ENCODE measurements at regions not wholly inside any gene's neighbourhood (a gene's known extent, or its start where the extent isn't known, plus 50 kb on each side); places are given as distances from the start of the nearest gene placed in this dataset.
A peak's percentile ranks its signal among the peaks of the same experiment; 100 is the strongest.
"Not testable (repeated sequence)": the region's sequence is repeated elsewhere in the genome, so short reads cannot be mapped to it uniquely, and the experiment has no call there.

DNA sequence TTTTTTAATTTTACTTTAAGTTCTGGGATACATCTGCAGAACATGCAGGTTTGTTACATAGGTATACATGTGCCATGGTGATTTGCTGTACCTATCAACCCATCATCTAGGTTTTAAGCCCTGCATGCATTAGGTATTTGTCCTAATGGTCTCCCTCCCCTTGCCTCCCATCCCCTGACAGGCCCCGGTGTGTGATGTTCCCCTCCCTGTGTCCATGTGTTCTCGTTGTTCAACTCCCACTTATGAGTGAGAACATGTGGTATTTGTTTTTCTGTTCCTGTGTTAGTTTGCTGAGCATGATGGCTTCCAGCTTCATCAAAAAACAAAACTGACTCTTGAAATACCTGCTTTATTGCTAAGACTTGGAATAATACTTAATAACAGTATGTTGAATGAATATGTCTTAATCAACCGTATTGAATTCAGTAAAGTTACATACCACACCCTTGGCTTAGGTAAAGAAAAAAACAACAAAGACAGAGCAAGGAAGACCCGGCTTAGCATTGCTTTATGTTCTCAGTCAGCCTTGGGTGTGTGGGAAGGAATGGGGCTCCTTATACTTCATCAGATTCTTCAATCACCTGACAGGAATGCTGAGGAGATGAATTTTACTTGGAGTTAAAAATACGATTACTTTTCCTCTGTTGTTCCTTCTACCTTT lies 141.3 kb downstream of the TMEM200A start:
- H2BK12ac ChIP-seq (ENCODE audit: low read length in 2 of 2); H2BK120ac ChIP-seq (ENCODE audit: low read depth, low read length); H3K4me1 ChIP-seq (ENCODE audit: control insufficient read depth, insufficient read depth, low read depth, low read length); H3K23ac ChIP-seq (ENCODE audit: low read length in 2 of 2); DNase-seq; H2AFZ ChIP-seq (ENCODE audit: low read depth, low read length); H3K79me1 ChIP-seq (replicated peaks; ENCODE audit: low read length, poor library complexity, severe bottlenecking); H2BK5ac ChIP-seq (ENCODE audit: low read depth, low read length, poor library complexity, severe bottlenecking); H3K27me3 ChIP-seq (ENCODE audit: control insufficient read depth in 1 of 2, insufficient read depth in 1 of 2, low read length in 2 of 2); H4K8ac ChIP-seq (ENCODE audit: low read length); H3K14ac ChIP-seq (ENCODE audit: low read length in 2 of 2); H4K91ac ChIP-seq (ENCODE audit: low read length); H3K27ac ChIP-seq (ENCODE audit: low read length, poor library complexity, severe bottlenecking); H3K18ac ChIP-seq (ENCODE audit: low read depth in 1 of 2, low read length in 2 of 2); H3K4me2 ChIP-seq (ENCODE audit: low read length, poor library complexity, severe bottlenecking); H2AK5ac ChIP-seq (ENCODE audit: low read length, severe bottlenecking); H3K36me3 ChIP-seq (ENCODE audit: control insufficient read depth in 1 of 2, insufficient read depth in 2 of 2, low read depth in 1 of 2, low read length in 2 of 2); H3K9me3 ChIP-seq (ENCODE audit: control insufficient read depth, low read length); H3K4ac ChIP-seq (ENCODE audit: low read depth in 1 of 2, low read length in 2 of 2); H2BK15ac ChIP-seq (ENCODE audit: low read depth, poor library complexity, severe bottlenecking): not testable (repeated sequence)
- Histone ChIP-seq H3K4me3 (ENCODE audit: insufficient read depth in 1 of 2, low read depth in 1 of 2, low read length in 2 of 2) (peak overlapping the region in 1 of 2 experiments; percentile 3), H3K9ac (ENCODE audit: low read length) (peak overlapping the region; percentile 63)
- WGBS = 92% methylated on average over 2 of the region's 5 CpGs

- Histone ChIP-seq H3K23ac (ENCODE audit: low read length in 2 of 2) (no peak overlapping the region), H3K27ac (ENCODE audit: low read length, poor library complexity, severe bottlenecking) (no peak overlapping the region), H2BK5ac (ENCODE audit: low read depth, low read length, poor library complexity, severe bottlenecking) (no peak overlapping the region), H3K9me3 (ENCODE audit: control insufficient read depth, low read length) (no peaks in the 10 kb centered on the region), H2BK12ac (ENCODE audit: low read length in 2 of 2) (no peak overlapping the region), H3K79me1 (replicated peaks; ENCODE audit: low read length, poor library complexity, severe bottlenecking) (no peaks in the 10 kb centered on the region), H3K4me3 (ENCODE audit: insufficient read depth in 1 of 2, low read depth in 1 of 2, low read length in 2 of 2) (peak overlapping the region in 1 of 2 experiments; percentile 3), H3K18ac (ENCODE audit: low read depth in 1 of 2, low read length in 2 of 2) (no peak overlapping the region), H3K4me1 (ENCODE audit: control insufficient read depth, insufficient read depth, low read depth, low read length) (no peaks in the 10 kb centered on the region), H4K8ac (ENCODE audit: low read length) (no peak overlapping the region), H2BK120ac (ENCODE audit: low read depth, low read length) (no peak overlapping the region), H2BK15ac (ENCODE audit: low read depth, poor library complexity, severe bottlenecking) (no peak overlapping the region), H2AK5ac (ENCODE audit: low read length, severe bottlenecking) (no peak overlapping the region), H3K9ac (ENCODE audit: low read length) (peak overlapping the region; percentile 63), H2AFZ (ENCODE audit: low read depth, low read length) (no peak overlapping the region), H3K14ac (ENCODE audit: low read length in 2 of 2) (no peak overlapping the region), H3K4ac (ENCODE audit: low read depth in 1 of 2, low read length in 2 of 2) (no peak overlapping the region), H3K4me2 (ENCODE audit: low read length, poor library complexity, severe bottlenecking) (no peak overlapping the region), H3K27me3 (ENCODE audit: control insufficient read depth in 1 of 2, insufficient read depth in 1 of 2, low read length in 2 of 2) (no peaks in the 10 kb centered on the region), H3K36me3 (ENCODE audit: control insufficient read depth in 1 of 2, insufficient read depth in 2 of 2, low read depth in 1 of 2, low read length in 2 of 2) (no peaks in the 10 kb centered on the region), H4K91ac (ENCODE audit: low read length) (no peak overlapping the region)
- WGBS = 97% methylated on average over 3 of the region's 4 CpGs
- no peak for DNase-seq
These were observed 141.8 kb downstream of the TMEM200A start for GRCh38 chr6:130507666-130508028.

- H2BK5ac ChIP-seq (ENCODE audit: low read depth, low read length, poor library complexity, severe bottlenecking) = no peak overlapping the region
- no peak overlapping the region for H3K9ac ChIP-seq (ENCODE audit: low read length)
- WGBS = 65% methylated on average over 3 of the region's 3 CpGs
- H3K4ac ChIP-seq (ENCODE audit: low read depth in 1 of 2, low read length in 2 of 2) = no peak overlapping the region
- no peak overlapping the region for H3K27ac ChIP-seq (ENCODE audit: low read length, poor library complexity, severe bottlenecking)
- H2AK5ac ChIP-seq (ENCODE audit: low read length, severe bottlenecking) = no peak overlapping the region
- no peak overlapping the region for H4K8ac ChIP-seq (ENCODE audit: low read length)
- no peak overlapping the region for H3K23ac ChIP-seq (ENCODE audit: low read length in 2 of 2)
- no peak overlapping the region for H3K4me3 ChIP-seq (ENCODE audit: insufficient read depth in 1 of 2, low read depth in 1 of 2, low read length in 2 of 2)
- no peaks in the 10 kb centered on the region for H3K27me3 ChIP-seq (ENCODE audit: control insufficient read depth in 1 of 2, insufficient read depth in 1 of 2, low read length in 2 of 2)
- H3K14ac ChIP-seq (ENCODE audit: low read length in 2 of 2) = no peak overlapping the region
- no peak overlapping the region for H3K4me2 ChIP-seq (ENCODE audit: low read length, poor library complexity, severe bottlenecking)
- no peak overlapping the region for H2AFZ ChIP-seq (ENCODE audit: low read depth, low read length)
- no peaks in the 10 kb centered on the region for H3K36me3 ChIP-seq (ENCODE audit: control insufficient read depth in 1 of 2, insufficient read depth in 2 of 2, low read depth in 1 of 2, low read length in 2 of 2)
- H3K4me1 ChIP-seq (ENCODE audit: control insufficient read depth, insufficient read depth, low read depth, low read length) = no peaks in the 10 kb centered on the region
- peak; percentile 67 for DNase-seq
- no peaks in the 10 kb centered on the region for H3K9me3 ChIP-seq (ENCODE audit: control insufficient read depth, low read length)
- H2BK120ac ChIP-seq (ENCODE audit: low read depth, low read length) = no peak overlapping the region
- no peak overlapping the region for H2BK15ac ChIP-seq (ENCODE audit: low read depth, poor library complexity, severe bottlenecking)
- H2BK12ac ChIP-seq (ENCODE audit: low read length in 2 of 2) = no peak overlapping the region
- no peak overlapping the region for H3K18ac ChIP-seq (ENCODE audit: low read depth in 1 of 2, low read length in 2 of 2)
- no peaks in the 10 kb centered on the region for H3K79me1 ChIP-seq (replicated peaks; ENCODE audit: low read length, poor library complexity, severe bottlenecking)
- no peak overlapping the region for H4K91ac ChIP-seq (ENCODE audit: low read length)
These were observed 148.0 kb downstream of the TMEM200A start for GRCh38 chr6:130513770-130514169.

DNA sequence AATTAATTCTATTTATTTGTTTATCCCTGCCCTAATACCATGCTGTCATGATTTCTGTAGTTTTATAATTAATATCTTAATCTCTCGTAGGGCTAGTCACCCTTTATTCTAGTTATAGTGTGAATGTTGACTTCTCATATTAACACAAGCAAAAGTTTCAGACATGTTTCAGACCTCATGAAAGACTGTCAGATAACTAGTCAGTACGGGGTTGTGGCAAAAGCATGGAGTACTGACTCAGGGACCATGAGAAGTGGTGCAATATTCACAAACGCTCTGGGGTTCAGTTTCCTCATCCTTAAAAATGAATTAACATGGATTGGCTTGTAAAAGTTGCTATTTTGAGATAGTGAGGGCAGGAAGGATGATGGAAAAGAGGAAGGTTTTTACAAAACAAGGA lies 148.9 kb downstream of the TMEM200A start:
- Histone ChIP-seq H3K27ac (ENCODE audit: low read length, poor library complexity, severe bottlenecking) (no peak overlapping the region), H3K4me3 (ENCODE audit: insufficient read depth in 1 of 2, low read depth in 1 of 2, low read length in 2 of 2) (no peak overlapping the region), H3K14ac (ENCODE audit: low read length in 2 of 2) (no peak overlapping the region), H3K9me3 (ENCODE audit: control insufficient read depth, low read length) (no peaks in the 10 kb centered on the region), H3K79me1 (replicated peaks; ENCODE audit: low read length, poor library complexity, severe bottlenecking) (no peaks in the 10 kb centered on the region), H4K91ac (ENCODE audit: low read length) (no peak overlapping the region), H3K4me1 (ENCODE audit: control insufficient read depth, insufficient read depth, low read depth, low read length) (no peaks in the 10 kb centered on the region), H3K4me2 (ENCODE audit: low read length, poor library complexity, severe bottlenecking) (no peak overlapping the region), H2BK5ac (ENCODE audit: low read depth, low read length, poor library complexity, severe bottlenecking) (no peak overlapping the region), H2AK5ac (ENCODE audit: low read length, severe bottlenecking) (no peak overlapping the region), H2BK12ac (ENCODE audit: low read length in 2 of 2) (peak overlapping the region in 1 of 2 experiments; percentile 87), H3K27me3 (ENCODE audit: control insufficient read depth in 1 of 2, insufficient read depth in 1 of 2, low read length in 2 of 2) (no peaks in the 10 kb centered on the region), H4K8ac (ENCODE audit: low read length) (no peak overlapping the region), H2AFZ (ENCODE audit: low read depth, low read length) (no peak overlapping the region), H2BK15ac (ENCODE audit: low read depth, poor library complexity, severe bottlenecking) (no peak overlapping the region), H3K36me3 (ENCODE audit: control insufficient read depth in 1 of 2, insufficient read depth in 2 of 2, low read depth in 1 of 2, low read length in 2 of 2) (no peaks in the 10 kb centered on the region), H3K9ac (ENCODE audit: low read length) (no peak overlapping the region), H3K4ac (ENCODE audit: low read depth in 1 of 2, low read length in 2 of 2) (no peak overlapping the region), H2BK120ac (ENCODE audit: low read depth, low read length) (no peak overlapping the region), H3K18ac (ENCODE audit: low read depth in 1 of 2, low read length in 2 of 2) (peak overlapping the region in 1 of 2 experiments; percentile 4), H3K23ac (ENCODE audit: low read length in 2 of 2) (no peak overlapping the region)
- 93% methylated on average over 2 of the region's 3 CpGs for WGBS
- no peak for DNase-seq
